ENCODE measurements at regions not wholly inside any gene's neighbourhood (a gene's known extent, or its start where the extent isn't known, plus 50 kb on each side); places are given as distances from the start of the nearest gene placed in this dataset.

DNA sequence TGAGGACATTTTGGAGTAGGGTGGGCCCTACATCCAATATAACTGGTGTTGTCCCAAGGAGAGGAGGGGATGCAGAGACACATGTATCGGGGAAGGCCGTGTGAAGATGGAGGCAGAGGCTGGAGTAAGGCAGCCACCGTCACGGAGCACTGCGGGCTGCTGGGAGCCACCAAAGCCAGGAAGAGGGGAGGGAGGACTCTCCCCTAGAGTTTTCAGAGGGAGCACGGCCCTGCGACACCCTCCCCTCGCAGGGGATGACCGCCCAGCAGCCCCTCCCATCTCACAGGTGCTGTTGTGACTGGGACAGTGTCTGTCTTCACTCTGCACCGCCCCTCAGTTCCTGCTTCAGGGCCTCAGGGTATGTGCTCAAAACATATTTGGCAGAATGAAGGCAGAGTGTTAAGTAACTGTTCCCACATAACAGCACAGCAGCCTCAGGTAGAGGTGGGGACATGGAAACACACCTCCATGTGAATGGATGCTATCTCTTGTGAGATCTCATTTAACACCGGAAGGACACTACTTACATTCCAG, 82.2 kb downstream of the RBFOX3 start:
- Histone ChIP-seq H3K36me3 (no peaks in the 10 kb centered on the region), H3K9me3 (no peaks in the 10 kb centered on the region), H3K4me3 (no peak overlapping the region), H3K4me1 (no peaks in the 10 kb centered on the region), H3K27ac (no peak overlapping the region), H3K27me3 (no peaks in the 10 kb centered on the region)
- TF ChIP-seq, protein P1, sequence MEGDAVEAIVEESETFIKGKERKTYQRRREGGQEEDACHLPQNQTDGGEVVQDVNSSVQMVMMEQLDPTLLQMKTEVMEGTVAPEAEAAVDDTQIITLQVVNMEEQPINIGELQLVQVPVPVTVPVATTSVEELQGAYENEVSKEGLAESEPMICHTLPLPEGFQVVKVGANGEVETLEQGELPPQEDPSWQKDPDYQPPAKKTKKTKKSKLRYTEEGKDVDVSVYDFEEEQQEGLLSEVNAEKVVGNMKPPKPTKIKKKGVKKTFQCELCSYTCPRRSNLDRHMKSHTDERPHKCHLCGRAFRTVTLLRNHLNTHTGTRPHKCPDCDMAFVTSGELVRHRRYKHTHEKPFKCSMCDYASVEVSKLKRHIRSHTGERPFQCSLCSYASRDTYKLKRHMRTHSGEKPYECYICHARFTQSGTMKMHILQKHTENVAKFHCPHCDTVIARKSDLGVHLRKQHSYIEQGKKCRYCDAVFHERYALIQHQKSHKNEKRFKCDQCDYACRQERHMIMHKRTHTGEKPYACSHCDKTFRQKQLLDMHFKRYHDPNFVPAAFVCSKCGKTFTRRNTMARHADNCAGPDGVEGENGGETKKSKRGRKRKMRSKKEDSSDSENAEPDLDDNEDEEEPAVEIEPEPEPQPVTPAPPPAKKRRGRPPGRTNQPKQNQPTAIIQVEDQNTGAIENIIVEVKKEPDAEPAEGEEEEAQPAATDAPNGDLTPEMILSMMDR (IDR thresholded peaks at IDR 0.05): no peak
- no peak for DNase-seq (ENCODE audit: low spot score)

- no peak overlapping the region for H3K27ac ChIP-seq
- no peaks in the 10 kb centered on the region for H3K36me3 ChIP-seq
- H3K27me3 ChIP-seq: no peaks in the 10 kb centered on the region
- TF ChIP-seq, protein P1 (IDR thresholded peaks at IDR 0.05): no peak
- H3K9me3 ChIP-seq: no peaks in the 10 kb centered on the region
- H3K4me1 ChIP-seq: no peaks in the 10 kb centered on the region
- no peak overlapping the region for H3K4me3 ChIP-seq
- no peak for DNase-seq (ENCODE audit: low spot score)
These were observed 83.5 kb downstream of the RBFOX3 start for GRCh38 chr17:79527306-79527705.

DNA sequence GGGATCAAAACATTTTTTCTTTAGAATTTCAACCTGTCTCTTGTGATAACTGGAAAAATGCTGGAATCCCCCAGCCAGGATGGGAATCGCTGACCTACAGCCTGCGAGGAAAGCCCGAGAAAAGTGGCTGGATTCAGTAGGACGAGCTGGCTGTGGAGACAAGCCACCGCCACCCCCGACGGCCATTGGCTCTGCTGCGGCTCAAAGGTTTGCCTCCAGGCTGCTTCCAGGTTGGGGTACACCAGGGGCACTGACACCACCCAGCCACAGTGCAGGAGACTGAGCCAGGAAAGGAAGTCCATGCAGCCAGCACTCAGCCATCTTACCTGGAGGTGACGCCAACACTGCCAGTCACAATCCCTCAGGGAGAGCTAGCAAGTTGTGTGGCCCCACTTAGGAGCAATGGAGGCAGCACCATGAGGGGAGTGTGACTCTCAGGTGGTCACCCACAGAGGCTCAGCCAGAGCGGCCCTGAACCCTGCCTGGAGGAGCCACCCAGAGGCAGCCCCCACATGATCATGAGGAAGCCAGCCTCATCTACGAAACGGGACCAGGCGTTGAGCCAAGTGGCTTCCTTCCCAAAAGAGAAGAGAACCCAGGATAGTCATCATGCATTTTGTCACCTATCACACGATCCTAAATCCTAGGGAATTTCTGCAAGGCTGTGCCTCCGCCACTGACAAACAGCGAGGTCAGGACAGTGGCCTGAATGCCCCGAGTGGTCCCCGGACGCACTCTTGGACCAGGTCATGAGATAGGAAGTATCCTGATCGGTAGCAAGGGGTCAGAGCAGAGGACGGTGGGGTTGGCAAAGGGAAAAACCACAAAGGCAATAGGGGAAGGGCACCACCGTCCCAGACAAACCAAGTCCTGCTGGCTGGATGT, 84.8 kb downstream of the RBFOX3 start:
- Histone ChIP-seq H3K4me3 (no peak overlapping the region), H3K36me3 (no peaks in the 10 kb centered on the region), H3K27me3 (no peaks in the 10 kb centered on the region), H3K27ac (no peak overlapping the region), H3K9me3 (no peaks in the 10 kb centered on the region), H3K4me1 (no peaks in the 10 kb centered on the region)
- TF ChIP-seq, protein P1 (IDR thresholded peaks at IDR 0.05): no peak
- no peak for DNase-seq (ENCODE audit: low spot score)

GRCh38 chr17:79524213-79525187, 86.4 kb downstream of the RBFOX3 start:
- H3K27me3 ChIP-seq: no peaks in the 10 kb centered on the region
- H3K27ac ChIP-seq: no peak overlapping the region
- DNase-seq (ENCODE audit: low spot score): no peak
- H3K4me1 ChIP-seq: no peaks in the 10 kb centered on the region
- H3K4me3 ChIP-seq: no peak overlapping the region
- no peaks in the 10 kb centered on the region for H3K9me3 ChIP-seq
- no peaks in the 10 kb centered on the region for H3K36me3 ChIP-seq
- TF ChIP-seq, protein P1 (IDR thresholded peaks at IDR 0.05): no peak

- Histone ChIP-seq H3K9me3 (no peaks in the 10 kb centered on the region), H3K27ac (no peak overlapping the region), H3K27me3 (no peaks in the 10 kb centered on the region), H3K36me3 (no peaks in the 10 kb centered on the region), H3K4me1 (no peaks in the 10 kb centered on the region), H3K4me3 (no peak overlapping the region)
- TF ChIP-seq, protein P1 (IDR thresholded peaks at IDR 0.05): no peak
- no peak for DNase-seq (ENCODE audit: low spot score)
These were observed 88.4 kb downstream of the RBFOX3 start for GRCh38 chr17:79522414-79522813.
